GM23248 (cell line): ENCODE measurements at regions not wholly inside any gene's neighbourhood (a gene's known extent, or its start where the extent isn't known, plus 50 kb on each side); places are given as distances from the start of the nearest gene placed in this dataset.

Experiments used
- EZH2 ChIP-seq: fragments of 200-600 bp; sonication (generic); IDR thresholded peaks from 2 replicates; pipeline ENCODE4 v1.6.1; 2018; ENCODE audit warnings: antibody characterized with exemption, mild to moderate bottlenecking; ENCODE audit not compliant: insufficient read depth, poor library complexity, severe bottlenecking
- EZH2phosphoT487 ChIP-seq: fragments of 200-600 bp; sonication (generic); IDR thresholded peaks from 2 replicates; pipeline ENCODE4 v1.6.1; 2018; ENCODE audit warnings: antibody characterized with exemption, moderate library complexity, mild to moderate bottlenecking, low read depth; ENCODE audit not compliant: insufficient read depth

- TF ChIP-seq EZH2 (no peak), EZH2phosphoT487 (no peak)
Measured at GRCh38 chrX:46165411-46165810, 379.8 kb downstream of the ZNF674 start.
